Peyer's patch (tissue), 4 donors: ENCODE measurements at regions not wholly inside any gene's neighbourhood (a gene's known extent, or its start where the extent isn't known, plus 50 kb on each side); places are given as distances from the start of the nearest gene placed in this dataset.

Experiments
- DNase-seq, 3 donors: peaks; one replicate each; pipeline ENCODE4 v3.0.0-alpha.2; 2017 to 2019
- H3K27ac ChIP-seq, 4 donors: fragments of 200-600 bp; sonication (generic); one replicate each; pipeline ENCODE4 v1.5.1; 2016 to 2019
- H3K27me3 ChIP-seq, 2 donors: fragments of 200-600 bp; sonication (generic); one replicate each; pipeline ENCODE4 v1.5.1; 2019
- H3K36me3 ChIP-seq, 3 donors: fragments of 200-600 bp; sonication (generic); one replicate each; pipeline ENCODE4 v1.5.1; 2016 to 2019
- H3K4me1 ChIP-seq, 4 donors: fragments of 200-600 bp; sonication (generic); one replicate each; pipeline ENCODE4 v1.5.1; 2016 to 2019
- H3K4me3 ChIP-seq, 4 donors: fragments of 200-600 bp; sonication (generic); 1 replicate in 3 of 4; 2 replicates in 1 of 4; pipeline ENCODE4 v1.5.1; 2016 to 2019; ENCODE audit warnings: mild to moderate bottlenecking in 1 of 4
- H3K9me3 ChIP-seq, 4 donors: fragments of 200-600 bp; sonication (generic); one replicate each; pipeline ENCODE4 v1.5.1; 2016 to 2019; ENCODE audit warnings: mild to moderate bottlenecking in 1 of 4
- POLR2A ChIP-seq, 2 donors: fragments of 450-650 bp; IDR thresholded peaks; one replicate each; pipeline ENCODE4 v1.5.1; 2017; ENCODE audit warnings: antibody characterized with exemption in 2 of 2, mild to moderate bottlenecking in 2 of 2, moderate library complexity in 2 of 2
- TF ChIP-seq, protein P1 (sequence below), 6 experiments: fragments of 450-650 bp in 4 of 6; fragments of 200-600 bp in 2 of 6; sonication (generic) in 1 of 6; IDR thresholded peaks; one replicate each; pipeline ENCODE4 v1.5.1; 2017 to 2019; ENCODE audit warnings: antibody characterized with exemption in 6 of 6, mild to moderate bottlenecking in 3 of 6, moderate library complexity in 1 of 6

DNA sequence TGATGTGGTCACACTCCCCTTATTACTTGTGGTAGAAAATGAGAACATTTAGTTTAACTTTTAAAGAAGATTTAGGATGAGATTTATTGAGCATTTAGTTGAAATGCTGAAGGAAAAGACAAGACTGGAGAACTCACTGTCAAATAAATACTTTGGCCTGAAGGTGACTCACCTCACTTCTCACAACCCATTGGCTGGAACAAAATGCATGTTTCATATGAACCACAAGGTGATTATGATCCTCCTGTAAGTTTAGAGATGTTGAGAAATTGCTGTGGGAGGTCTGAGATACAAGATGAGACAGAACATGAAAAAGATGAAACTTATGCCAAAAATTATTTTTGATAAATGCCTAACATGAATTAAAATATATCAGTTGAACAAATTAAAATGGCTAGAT is 1004.5 kb downstream of the SOCS6 start:
- DNase-seq: no peak
- no peaks in the 10 kb centered on the region for H3K27me3 ChIP-seq
- H3K27ac ChIP-seq: no peak overlapping the region
- H3K4me1 ChIP-seq: no peaks in the 10 kb centered on the region
- H3K36me3 ChIP-seq: no peaks in the 10 kb centered on the region
- no peak overlapping the region for H3K4me3 ChIP-seq
- no peaks in the 10 kb centered on the region for H3K9me3 ChIP-seq
- TF ChIP-seq, protein P1, sequence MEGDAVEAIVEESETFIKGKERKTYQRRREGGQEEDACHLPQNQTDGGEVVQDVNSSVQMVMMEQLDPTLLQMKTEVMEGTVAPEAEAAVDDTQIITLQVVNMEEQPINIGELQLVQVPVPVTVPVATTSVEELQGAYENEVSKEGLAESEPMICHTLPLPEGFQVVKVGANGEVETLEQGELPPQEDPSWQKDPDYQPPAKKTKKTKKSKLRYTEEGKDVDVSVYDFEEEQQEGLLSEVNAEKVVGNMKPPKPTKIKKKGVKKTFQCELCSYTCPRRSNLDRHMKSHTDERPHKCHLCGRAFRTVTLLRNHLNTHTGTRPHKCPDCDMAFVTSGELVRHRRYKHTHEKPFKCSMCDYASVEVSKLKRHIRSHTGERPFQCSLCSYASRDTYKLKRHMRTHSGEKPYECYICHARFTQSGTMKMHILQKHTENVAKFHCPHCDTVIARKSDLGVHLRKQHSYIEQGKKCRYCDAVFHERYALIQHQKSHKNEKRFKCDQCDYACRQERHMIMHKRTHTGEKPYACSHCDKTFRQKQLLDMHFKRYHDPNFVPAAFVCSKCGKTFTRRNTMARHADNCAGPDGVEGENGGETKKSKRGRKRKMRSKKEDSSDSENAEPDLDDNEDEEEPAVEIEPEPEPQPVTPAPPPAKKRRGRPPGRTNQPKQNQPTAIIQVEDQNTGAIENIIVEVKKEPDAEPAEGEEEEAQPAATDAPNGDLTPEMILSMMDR (IDR thresholded peaks at IDR 0.05): no peak
- no peak for TF ChIP-seq POLR2A (IDR thresholded peaks at IDR 0.05)

DNA sequence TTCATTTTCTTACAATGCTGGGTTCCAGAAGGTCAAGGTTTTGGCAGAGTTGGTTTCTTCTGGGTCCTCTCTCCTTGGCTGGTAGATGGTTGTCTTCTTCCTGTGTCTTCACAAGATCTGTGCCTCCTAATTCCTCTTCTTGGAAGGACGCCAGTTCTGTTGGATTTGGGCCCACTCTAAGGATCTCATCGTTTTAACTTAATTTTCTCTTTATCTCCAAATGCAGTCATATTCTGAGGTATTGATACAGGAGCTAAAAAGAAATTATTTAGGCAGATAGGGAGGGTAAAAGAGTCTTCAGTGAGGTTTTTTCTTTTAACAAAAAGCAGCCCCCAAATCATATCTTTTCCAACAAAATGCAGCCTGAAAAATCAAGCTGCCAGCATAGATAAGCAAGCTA is 998.4 kb downstream of the SOCS6 start:
- Histone ChIP-seq H3K4me3 (no peak overlapping the region), H3K9me3 (no peaks in the 10 kb centered on the region), H3K36me3 (no peaks in the 10 kb centered on the region), H3K4me1 (no peaks in the 10 kb centered on the region), H3K27ac (no peak overlapping the region), H3K27me3 (no peaks in the 10 kb centered on the region)
- no peak for DNase-seq
- no peak for TF ChIP-seq POLR2A (IDR thresholded peaks at IDR 0.05)
- TF ChIP-seq, protein P1 (IDR thresholded peaks at IDR 0.05): no peak

DNA sequence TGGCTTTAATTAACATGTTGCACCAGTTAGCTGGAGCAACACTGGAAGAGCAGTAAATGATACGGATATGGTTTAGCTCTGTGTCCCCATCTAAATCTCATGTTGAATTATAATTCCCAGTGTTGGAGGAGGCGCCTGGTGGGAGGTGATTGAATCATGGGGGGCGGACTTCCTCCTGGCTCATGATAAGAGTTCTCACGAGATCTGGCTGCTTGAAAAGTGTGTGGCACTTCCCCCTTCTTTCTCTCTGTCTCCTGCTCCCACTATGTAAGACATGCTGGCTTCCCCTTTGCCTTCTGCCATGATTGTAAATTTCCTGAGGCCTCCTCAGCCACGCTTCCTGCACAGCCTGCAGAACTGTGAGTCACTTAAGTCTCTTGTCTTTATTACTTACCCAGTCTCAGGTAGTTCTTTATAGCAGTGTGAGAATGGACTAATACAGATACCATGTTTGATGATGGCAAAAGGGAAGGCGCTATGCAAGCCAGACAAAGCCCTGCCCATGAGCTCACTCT is 963.6 kb downstream of the SOCS6 start:
- no peaks in the 10 kb centered on the region for H3K36me3 ChIP-seq
- no peaks in the 10 kb centered on the region for H3K9me3 ChIP-seq
- H3K27ac ChIP-seq: no peak overlapping the region
- no peak for TF ChIP-seq POLR2A (IDR thresholded peaks at IDR 0.05)
- TF ChIP-seq, protein P1 (IDR thresholded peaks at IDR 0.05): no peak
- H3K27me3 ChIP-seq: no peaks in the 10 kb centered on the region
- DNase-seq: no peak
- no peaks in the 10 kb centered on the region for H3K4me1 ChIP-seq
- H3K4me3 ChIP-seq: no peak overlapping the region

DNA sequence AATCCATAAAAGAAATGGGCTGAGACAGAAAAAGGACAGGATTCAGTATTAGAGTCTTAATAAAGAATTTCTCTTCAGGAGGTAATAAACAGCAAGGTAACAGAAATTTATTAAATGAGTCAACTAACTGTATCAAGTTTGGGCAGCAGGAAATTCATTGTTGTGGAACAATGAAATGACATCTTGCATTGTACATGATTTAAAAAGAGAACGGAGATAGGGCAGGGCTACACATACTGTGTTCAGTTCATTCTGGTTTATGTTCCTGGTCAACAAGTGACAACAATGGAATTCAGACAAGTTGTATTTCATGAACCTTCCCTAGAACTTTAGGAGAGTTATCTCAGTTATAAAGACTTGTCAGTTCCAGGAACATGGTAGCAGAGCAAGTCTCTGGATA is 961.3 kb downstream of the SOCS6 start:
- Histone ChIP-seq H3K9me3 (no peaks in the 10 kb centered on the region), H3K4me1 (no peaks in the 10 kb centered on the region), H3K27me3 (no peaks in the 10 kb centered on the region), H3K27ac (no peak overlapping the region), H3K4me3 (no peak overlapping the region), H3K36me3 (no peaks in the 10 kb centered on the region)
- no peak for DNase-seq
- TF ChIP-seq, protein P1 (IDR thresholded peaks at IDR 0.05): no peak
- TF ChIP-seq POLR2A (IDR thresholded peaks at IDR 0.05): no peak

DNA sequence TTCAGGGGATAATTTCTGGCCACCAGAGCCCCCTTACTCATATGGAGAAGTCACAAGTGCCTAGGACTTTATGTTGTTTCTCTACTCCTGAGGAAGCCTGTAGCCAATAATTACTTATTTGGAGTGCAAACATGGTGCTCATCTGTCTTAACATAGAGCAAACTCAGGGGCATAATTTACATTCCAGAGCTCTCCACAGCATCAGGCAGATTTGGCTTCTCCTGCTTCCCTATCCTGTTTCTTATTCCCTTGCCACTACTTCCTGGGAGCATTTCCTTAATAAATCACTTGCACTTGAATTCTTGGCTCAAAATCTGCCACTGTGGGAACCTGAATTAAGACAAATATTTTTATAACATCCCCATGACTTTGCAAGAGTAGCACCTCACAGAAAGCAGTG is 960.9 kb downstream of the SOCS6 start:
- no peak overlapping the region for H3K4me3 ChIP-seq
- H3K27ac ChIP-seq: no peak overlapping the region
- no peak for TF ChIP-seq POLR2A (IDR thresholded peaks at IDR 0.05)
- TF ChIP-seq, protein P1 (IDR thresholded peaks at IDR 0.05): no peak
- H3K4me1 ChIP-seq: no peaks in the 10 kb centered on the region
- no peaks in the 10 kb centered on the region for H3K27me3 ChIP-seq
- H3K9me3 ChIP-seq: no peaks in the 10 kb centered on the region
- DNase-seq: no peak
- H3K36me3 ChIP-seq: no peaks in the 10 kb centered on the region

DNA sequence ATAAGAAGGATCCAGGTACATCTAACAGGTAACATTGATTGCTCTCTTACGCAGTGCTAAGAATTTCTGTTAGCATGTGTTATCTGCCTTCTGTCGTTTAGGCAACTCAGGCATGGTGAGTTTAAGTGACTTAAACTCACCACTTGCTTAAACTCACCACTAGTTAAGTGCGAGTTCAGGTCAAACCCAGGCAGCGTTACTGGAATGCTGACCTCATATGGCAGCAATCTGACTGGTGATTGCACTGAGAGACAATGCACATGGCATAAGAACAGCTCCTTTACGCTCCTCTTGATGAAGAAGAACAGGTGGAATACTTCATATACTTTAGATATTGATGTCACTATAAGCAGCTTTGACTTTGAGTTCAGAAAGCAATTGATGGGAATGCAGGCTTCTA is 954.1 kb downstream of the SOCS6 start:
- DNase-seq: no peak
- Histone ChIP-seq H3K4me3 (no peak overlapping the region), H3K27me3 (no peaks in the 10 kb centered on the region), H3K27ac (no peak overlapping the region), H3K9me3 (no peaks in the 10 kb centered on the region), H3K4me1 (no peaks in the 10 kb centered on the region), H3K36me3 (no peaks in the 10 kb centered on the region)
- no peak for TF ChIP-seq POLR2A (IDR thresholded peaks at IDR 0.05)
- TF ChIP-seq, protein P1 (IDR thresholded peaks at IDR 0.05): no peak
